ENCODE measurements at regions not wholly inside any gene's neighbourhood (a gene's known extent, or its start where the extent isn't known, plus 50 kb on each side); places are given as distances from the start of the nearest gene placed in this dataset.

DNA sequence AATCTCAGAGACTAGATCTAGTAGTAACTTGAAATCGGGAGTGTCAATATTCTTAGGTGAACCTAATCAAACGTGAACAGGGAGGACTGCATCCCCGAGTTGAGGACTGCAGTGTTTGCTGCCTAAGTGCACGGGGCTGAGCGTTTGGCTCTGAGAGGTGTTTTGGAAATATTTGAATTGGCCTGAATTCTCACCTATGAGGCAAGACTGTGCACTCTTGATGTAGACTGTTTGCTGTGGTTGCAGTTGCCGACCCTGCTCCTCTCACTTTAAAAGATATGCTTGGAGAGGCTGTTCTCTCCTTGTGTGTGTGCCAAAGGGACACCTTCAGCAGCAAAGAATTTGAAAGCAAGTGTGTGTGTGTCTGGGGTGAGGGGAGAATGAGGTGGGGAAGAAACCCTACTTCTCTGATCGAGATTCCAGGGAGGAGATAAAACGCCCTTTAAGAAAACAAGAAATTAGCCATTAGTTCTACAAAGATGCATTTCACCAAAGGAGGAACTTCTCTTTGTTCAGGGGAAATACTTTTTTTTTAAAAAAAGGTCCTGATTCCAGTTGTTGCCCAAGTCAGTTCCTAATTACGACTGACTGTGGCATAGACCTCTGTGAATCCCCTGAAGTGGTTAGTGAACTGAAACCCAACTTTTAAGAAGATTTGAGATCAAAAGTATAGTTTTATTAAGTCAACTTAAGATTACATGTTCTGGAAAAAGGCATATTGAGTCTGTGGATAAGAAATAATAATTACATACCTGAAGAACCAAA is 106.6 kb downstream of the DYRK2 start:
- no peak overlapping the region for H3K27ac ChIP-seq
- CTCF ChIA-PET: no interaction called here
- TF ChIP-seq NFE2L2 (conservative IDR thresholded peaks at IDR 0.05; ENCODE audit: low read length) (no peak), ZNF302 (CRISPR knock-in tag; IDR thresholded peaks at IDR 0.05) (no peak), CBX8 (IDR thresholded peaks at IDR 0.05) (no peak), JUN (IDR thresholded peaks at IDR 0.05) (no peak), MYC (IDR thresholded peaks at IDR 0.05; ENCODE audit: borderline replicate concordance, low read length) (no peak)
- no peak for DNase-seq (ENCODE audit: low read depth in 1 of 2, low spot score in 1 of 2)
- H3K4me3 ChIP-seq: no peak overlapping the region
- no peak for FAIRE-seq
- 48% methylated on average over 9 of the region's 9 CpGs for WGBS (ENCODE audit: missing lambda C conversion rate)
- no peak for ATAC-seq
- POLR2A ChIA-PET: no interaction called here
- H3K9me3 ChIP-seq: no peaks in the 10 kb centered on the region
- no peaks in the 10 kb centered on the region for H3K4me1 ChIP-seq
- H3K4me2 ChIP-seq: no peak overlapping the region

- no peak overlapping the region for H3K4me2 ChIP-seq
- no peak overlapping the region for H3K4me3 ChIP-seq
- H3K9me3 ChIP-seq: no peaks in the 10 kb centered on the region
- DNase-seq (ENCODE audit: low read depth in 1 of 2, low spot score in 1 of 2): no peak
- TF ChIP-seq ESRRA (IDR thresholded peaks at IDR 0.05; ENCODE audit: borderline replicate concordance, low read length) (no peak), RFX5 (IDR thresholded peaks at IDR 0.05) (no peak), ZC3H11A (IDR thresholded peaks at IDR 0.05) (no peak), SMC3 (IDR thresholded peaks at IDR 0.05) (no peak), KDM5A (IDR thresholded peaks at IDR 0.05) (no peak), RNF2 (IDR thresholded peaks at IDR 0.05; ENCODE audit: borderline replicate concordance, low read depth) (no peak), HDAC2 (IDR thresholded peaks at IDR 0.05) (no peak), ZSCAN20 (CRISPR knock-in tag; IDR thresholded peaks at IDR 0.05) (no peak), EHF (CRISPR knock-in tag; IDR thresholded peaks at IDR 0.05) (no peak), ZFP36 (IDR thresholded peaks at IDR 0.05; ENCODE audit: borderline replicate concordance, partially characterized antibody) (no peak), MAZ (IDR thresholded peaks at IDR 0.05; ENCODE audit: borderline replicate concordance, low read depth, low read length) (no peak), EHMT2 (IDR thresholded peaks at IDR 0.05; ENCODE audit: low read depth) (no peak), CTCF (IDR thresholded peaks at IDR 0.05) (no peak), RCOR1 (IDR thresholded peaks at IDR 0.05; ENCODE audit: low read depth, low read length) (no peak), CEBPB (IDR thresholded peaks at IDR 0.05) (no peak), CHD2 (IDR thresholded peaks at IDR 0.05; ENCODE audit: low read length, partially characterized antibody) (no peak), HOXB13 (CRISPR knock-in tag; IDR thresholded peaks at IDR 0.05; ENCODE audit: low read depth) (no peak)
- TF ChIP-seq, protein P1, sequence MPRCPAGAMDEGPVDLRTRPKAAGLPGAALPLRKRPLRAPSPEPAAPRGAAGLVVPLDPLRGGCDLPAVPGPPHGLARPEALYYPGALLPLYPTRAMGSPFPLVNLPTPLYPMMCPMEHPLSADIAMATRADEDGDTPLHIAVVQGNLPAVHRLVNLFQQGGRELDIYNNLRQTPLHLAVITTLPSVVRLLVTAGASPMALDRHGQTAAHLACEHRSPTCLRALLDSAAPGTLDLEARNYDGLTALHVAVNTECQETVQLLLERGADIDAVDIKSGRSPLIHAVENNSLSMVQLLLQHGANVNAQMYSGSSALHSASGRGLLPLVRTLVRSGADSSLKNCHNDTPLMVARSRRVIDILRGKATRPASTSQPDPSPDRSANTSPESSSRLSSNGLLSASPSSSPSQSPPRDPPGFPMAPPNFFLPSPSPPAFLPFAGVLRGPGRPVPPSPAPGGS (IDR thresholded peaks at IDR 0.05): no peak
- no peak for ATAC-seq
- CTCF ChIA-PET: no interaction called here
- H3K4me1 ChIP-seq: no peaks in the 10 kb centered on the region
- 64% methylated on average over 2 of the region's 2 CpGs for WGBS (ENCODE audit: missing lambda C conversion rate)
- FAIRE-seq: no peak
- POLR2A ChIA-PET: no interaction called here
- no peak overlapping the region for H3K27ac ChIP-seq
Observed at GRCh38 chr12:67757651-67758050, 109.1 kb downstream of the DYRK2 start.

- no peaks in the 10 kb centered on the region for H3K4me1 ChIP-seq
- ChIA-PET POLR2A (no interaction called here), CTCF (no interaction called here)
- no peak overlapping the region for H3K27ac ChIP-seq
- FAIRE-seq (no peak), ATAC-seq (no peak), DNase-seq (ENCODE audit: low read depth in 1 of 2, low spot score in 1 of 2) (no peak)
- H3K4me3 ChIP-seq: no peak overlapping the region
- 48% methylated on average over 2 of the region's 2 CpGs for WGBS (ENCODE audit: missing lambda C conversion rate)
- no peaks in the 10 kb centered on the region for H3K9me3 ChIP-seq
- no peak overlapping the region for H3K4me2 ChIP-seq
- TF ChIP-seq NPAS2 (CRISPR knock-in tag; IDR thresholded peaks at IDR 0.05; ENCODE audit: borderline replicate concordance) (no peak), REST (IDR thresholded peaks at IDR 0.05) (no peak), HOXA7 (CRISPR knock-in tag; IDR thresholded peaks at IDR 0.05) (no peak), MAFK (IDR thresholded peaks at IDR 0.05; ENCODE audit: partially characterized antibody) (no peak), TP53 (CRISPR knock-in tag; IDR thresholded peaks at IDR 0.05) (no peak), BHLHE40 (IDR thresholded peaks at IDR 0.05; ENCODE audit: low read depth, low read length) (no peak), RCOR1 (IDR thresholded peaks at IDR 0.05; ENCODE audit: low read depth, low read length) (no peak), MAZ (IDR thresholded peaks at IDR 0.05; ENCODE audit: borderline replicate concordance, low read depth, low read length) (no peak), ZSCAN20 (CRISPR knock-in tag; IDR thresholded peaks at IDR 0.05) (no peak)
Observed at GRCh38 chr12:67758119-67758518, 109.6 kb downstream of the DYRK2 start.

Measured in A549 (cell line).